Mesendoderm (in vitro differentiated cells): ENCODE measurements at regions not wholly inside any gene's neighbourhood (a gene's known extent, or its start where the extent isn't known, plus 50 kb on each side); places are given as distances from the start of the nearest gene placed in this dataset.

Experiments used
- DNase-seq: peaks from one replicate; pipeline ENCODE4 v3.0.0; 2013
- H2AK5ac ChIP-seq: 2 replicates; pipeline ENCODE4 v1.6.1; 2013; ENCODE audit warnings: low read length, inconsistent platforms
- H2BK120ac ChIP-seq: 2 replicates; pipeline ENCODE4 v1.6.1; 2013; ENCODE audit warnings: low read depth, mild to moderate bottlenecking, low read length, moderate library complexity, mixed read lengths
- H2BK15ac ChIP-seq: replicated peaks from 2 replicates; pipeline ENCODE4 v1.6.1; 2013; ENCODE audit warnings: low read depth, mild to moderate bottlenecking, moderate library complexity
- H2BK5ac ChIP-seq: 2 replicates; pipeline ENCODE4 v1.6.1; 2013; ENCODE audit warnings: low read length, inconsistent platforms
- H3K18ac ChIP-seq: 2 replicates; pipeline ENCODE4 v1.6.1; 2013; ENCODE audit warnings: mild to moderate bottlenecking, low read length, mixed read lengths
- H3K23ac ChIP-seq: one replicate; pipeline ENCODE4 v1.6.1; 2013; ENCODE audit warnings: low read length
- H3K27ac ChIP-seq: 2 replicates; pipeline ENCODE4 v1.5.1; 2013; ENCODE audit warnings: low read depth, mild to moderate bottlenecking, inconsistent platforms, low read length, moderate library complexity
- H3K27me3 ChIP-seq: 2 replicates; pipeline ENCODE4 v1.6.1; 2013; ENCODE audit warnings: low read length, control low read depth, mild to moderate bottlenecking, inconsistent platforms; ENCODE audit not compliant: insufficient read depth, poor library complexity
- H3K36me3 ChIP-seq: 2 replicates; pipeline ENCODE4 v1.6.1; 2013; ENCODE audit warnings: low read length, inconsistent platforms; ENCODE audit not compliant: control insufficient read depth, insufficient read depth
- H3K4ac ChIP-seq: one replicate; pipeline ENCODE4 v1.6.1; 2013; ENCODE audit warnings: low read depth, mild to moderate bottlenecking, low read length, moderate library complexity
- H3K4me1 ChIP-seq: 2 replicates; pipeline ENCODE4 v1.6.1; 2013; ENCODE audit warnings: low read depth, low read length, inconsistent platforms; ENCODE audit not compliant: control insufficient read depth
- H3K4me2 ChIP-seq: 2 replicates; pipeline ENCODE4 v1.6.1; 2013; ENCODE audit warnings: low read length
- H3K4me3 ChIP-seq: 2 replicates; pipeline ENCODE4 v1.5.1; 2013; ENCODE audit warnings: mild to moderate bottlenecking, low read length
- H3K56ac ChIP-seq: one replicate; pipeline ENCODE4 v1.6.1; 2013; ENCODE audit warnings: low read length
- H3K79me1 ChIP-seq: 2 replicates; pipeline ENCODE4 v1.6.1; 2013; ENCODE audit warnings: low read length, inconsistent platforms
- H3K79me2 ChIP-seq: 2 replicates; pipeline ENCODE4 v1.6.1; 2013; ENCODE audit warnings: mild to moderate bottlenecking, low read length; ENCODE audit not compliant: control insufficient read depth, insufficient read depth
- H3K9ac ChIP-seq: 2 replicates; pipeline ENCODE4 v1.6.1; 2013; ENCODE audit warnings: low read length, inconsistent platforms
- H4K5ac ChIP-seq: one replicate; pipeline ENCODE4 v1.6.1; 2013; ENCODE audit warnings: low read length
- H4K8ac ChIP-seq: one replicate; pipeline ENCODE4 v1.6.1; 2013; ENCODE audit warnings: low read depth, mild to moderate bottlenecking, control low read depth, low read length, moderate library complexity
- WGBS: extraction: QIAGEN DNeasy Blood & Tissue Kit; methylation state at CpG from one replicate; pipeline ENCODE4 v1.1.7; 2013; ENCODE audit warnings: low lambda C conversion rate, missing lambda C conversion rate; ENCODE audit not compliant: insufficient coverage; ENCODE audit errors: extremely low coverage; 5-methylcytosine and 5-hydroxymethylcytosine counted together

DNA sequence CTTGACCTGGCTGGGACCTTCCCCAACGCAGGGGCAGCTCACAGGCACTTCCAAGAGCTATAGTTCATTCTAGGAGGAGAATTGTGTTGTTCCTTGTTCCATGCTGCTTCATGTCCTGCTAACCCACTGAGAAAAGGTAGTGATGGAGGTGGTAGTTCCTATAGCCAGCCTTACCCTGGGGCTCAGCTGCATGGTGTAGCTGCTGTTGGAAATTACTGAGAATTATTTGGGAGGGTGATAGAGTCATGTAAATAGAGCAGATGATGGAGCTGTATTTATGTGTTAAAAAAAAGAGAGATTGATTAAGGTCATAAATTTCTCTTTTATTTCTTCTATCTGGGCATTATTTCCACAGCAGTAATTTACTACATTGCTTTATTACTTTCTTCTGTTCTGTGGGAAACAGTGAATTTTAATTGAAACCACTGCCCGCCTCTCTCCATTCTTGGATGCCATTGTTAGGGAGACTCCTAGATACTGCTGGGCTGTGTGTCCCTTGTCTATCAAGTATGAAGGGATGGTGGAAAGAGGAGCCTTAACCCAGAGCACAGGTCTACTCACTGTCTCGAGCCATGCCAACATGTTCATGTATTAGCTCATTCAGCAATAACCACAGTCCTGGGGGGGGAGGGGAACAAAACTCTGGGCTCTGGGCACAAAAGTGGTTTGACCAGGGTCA is 309.2 kb downstream of the FAT3 start:
- Histone ChIP-seq H3K56ac (no peak overlapping the region), H3K4me1 (no peaks in the 10 kb centered on the region), H4K5ac (no peak overlapping the region), H2BK5ac (no peak overlapping the region), H3K27ac (no peak overlapping the region), H3K9ac (no peak overlapping the region), H3K23ac (no peak overlapping the region), H2BK15ac (no peak overlapping the region), H3K36me3 (no peaks in the 10 kb centered on the region), H3K4ac (no peak overlapping the region), H3K4me3 (no peak overlapping the region), H3K18ac (no peak overlapping the region), H2BK120ac (no peak overlapping the region), H4K8ac (no peak overlapping the region), H3K4me2 (no peak overlapping the region), H3K79me2 (no peaks in the 10 kb centered on the region), H2AK5ac (no peak overlapping the region), H3K27me3 (no peaks in the 10 kb centered on the region), H3K79me1 (peaks cover 1% of the 10 kb centered on the region)
- no CpG with 5 or more reads among the region's 3 CpGs for WGBS
- DNase-seq: no peak

DNA sequence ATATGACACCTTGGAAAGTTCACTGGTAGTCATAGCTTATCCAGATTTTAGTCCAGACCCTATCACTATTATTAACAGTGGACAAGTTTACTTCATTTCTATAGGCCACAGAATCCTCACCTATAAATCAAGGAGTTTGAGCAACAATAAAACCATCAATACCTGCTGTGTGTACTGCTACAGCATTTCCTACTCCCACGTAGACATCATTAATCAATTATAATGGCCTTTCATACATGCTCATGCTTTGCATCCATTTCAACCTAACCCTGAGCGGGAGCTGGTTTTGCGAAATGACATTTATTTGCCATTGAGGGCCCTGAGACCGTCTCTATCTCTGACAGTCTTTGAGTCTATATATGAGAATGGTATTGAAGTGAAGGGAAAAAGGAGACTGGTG is 312.3 kb downstream of the FAT3 start:
- no peak overlapping the region for H2AK5ac ChIP-seq
- no peak overlapping the region for H3K18ac ChIP-seq
- H4K5ac ChIP-seq: no peak overlapping the region
- H2BK120ac ChIP-seq: no peak overlapping the region
- H3K36me3 ChIP-seq: no peaks in the 10 kb centered on the region
- H3K4me1 ChIP-seq: no peaks in the 10 kb centered on the region
- H4K8ac ChIP-seq: no peak overlapping the region
- H3K79me1 ChIP-seq: no peaks in the 10 kb centered on the region
- no peak overlapping the region for H3K27ac ChIP-seq
- H2BK15ac ChIP-seq: no peak overlapping the region
- H3K56ac ChIP-seq: no peak overlapping the region
- DNase-seq: no peak
- H3K4me3 ChIP-seq: no peak overlapping the region
- no peak overlapping the region for H2BK5ac ChIP-seq
- no peak overlapping the region for H3K4me2 ChIP-seq
- no peak overlapping the region for H3K4ac ChIP-seq
- no peak overlapping the region for H3K9ac ChIP-seq
- H3K23ac ChIP-seq: no peak overlapping the region
- no peaks in the 10 kb centered on the region for H3K79me2 ChIP-seq
- WGBS: no CpG with 5 or more reads among the region's 4 CpGs
- no peaks in the 10 kb centered on the region for H3K27me3 ChIP-seq

DNA sequence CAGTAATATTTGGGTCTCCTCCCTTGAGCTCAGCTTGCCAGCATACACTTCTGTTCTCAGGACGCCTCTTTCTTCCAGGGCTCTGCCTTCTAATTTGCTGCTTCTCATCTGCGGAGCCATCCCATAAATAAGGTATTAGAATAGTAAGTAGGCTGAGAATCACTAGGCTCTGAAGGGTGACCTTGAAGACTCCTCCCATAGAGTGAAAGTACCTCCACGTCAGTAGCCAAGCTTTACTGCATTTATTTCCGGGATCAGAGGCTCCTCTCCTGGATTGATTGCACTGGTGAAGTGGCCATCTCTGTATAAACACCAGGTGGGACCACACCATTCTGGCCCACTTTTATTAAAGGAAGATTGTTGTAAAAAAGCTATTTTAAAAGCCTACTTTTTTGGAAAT is 315.5 kb downstream of the FAT3 start:
- no CpG with 5 or more reads among the region's 4 CpGs for WGBS
- no peaks in the 10 kb centered on the region for H3K4me1 ChIP-seq
- no peak overlapping the region for H3K4me2 ChIP-seq
- H3K4ac ChIP-seq: no peak overlapping the region
- no peak overlapping the region for H2AK5ac ChIP-seq
- H3K36me3 ChIP-seq: no peaks in the 10 kb centered on the region
- no peak for DNase-seq
- no peak overlapping the region for H3K18ac ChIP-seq
- H3K27me3 ChIP-seq: no peaks in the 10 kb centered on the region
- H3K4me3 ChIP-seq: no peak overlapping the region
- no peak overlapping the region for H3K27ac ChIP-seq
- H3K79me2 ChIP-seq: no peaks in the 10 kb centered on the region
- no peak overlapping the region for H4K8ac ChIP-seq
- no peak overlapping the region for H4K5ac ChIP-seq
- no peak overlapping the region for H2BK5ac ChIP-seq
- H3K79me1 ChIP-seq: no peaks in the 10 kb centered on the region
- no peak overlapping the region for H3K56ac ChIP-seq
- no peak overlapping the region for H3K9ac ChIP-seq
- H2BK120ac ChIP-seq: no peak overlapping the region
- no peak overlapping the region for H2BK15ac ChIP-seq
- no peak overlapping the region for H3K23ac ChIP-seq

DNA sequence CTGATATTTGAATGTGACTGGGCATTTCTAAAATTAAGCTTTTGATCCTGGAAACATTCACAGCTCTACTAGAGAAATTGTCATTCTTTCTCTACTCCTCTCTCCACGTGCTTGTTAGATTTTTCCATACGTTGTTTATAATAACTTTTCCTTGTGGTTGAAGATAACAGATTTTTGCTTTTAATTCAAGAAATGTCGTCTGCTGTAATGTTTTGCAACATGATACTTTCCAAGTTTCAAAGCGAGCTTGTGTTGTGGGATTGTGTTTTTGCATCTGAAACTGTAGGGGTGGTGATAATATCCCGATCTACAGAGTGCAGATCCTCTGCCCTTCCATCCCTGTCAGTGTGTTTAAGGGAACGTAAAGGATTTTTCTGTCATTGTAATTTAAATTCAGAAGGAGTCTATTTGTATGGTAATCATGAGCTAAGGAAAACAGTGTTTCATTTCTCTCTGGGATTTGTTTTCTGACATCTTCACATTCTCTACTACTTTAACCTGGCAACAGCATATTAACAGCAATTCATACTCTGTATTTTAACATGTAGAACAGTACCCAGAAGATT is 321.4 kb downstream of the FAT3 start:
- no peak overlapping the region for H3K4me3 ChIP-seq
- WGBS: no CpG with 5 or more reads among the region's 6 CpGs

DNA sequence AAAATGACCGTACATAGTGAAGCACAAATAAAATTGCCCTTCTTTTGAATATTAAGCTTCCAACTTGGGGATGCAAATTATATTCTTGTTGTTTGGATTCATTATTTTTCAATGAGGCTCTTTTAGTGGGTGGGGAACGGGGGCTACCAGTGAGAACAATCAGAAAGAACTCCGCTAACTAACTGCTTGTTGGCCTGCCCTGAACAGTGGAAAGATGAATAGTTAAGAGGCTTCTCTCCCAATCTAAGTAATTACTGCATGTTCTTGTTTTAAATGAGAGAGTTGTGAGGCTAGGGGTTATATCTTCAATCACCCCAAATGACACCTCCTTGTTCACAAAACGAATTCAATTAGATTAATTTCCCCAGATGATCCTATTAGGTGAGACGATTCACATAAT is 322.0 kb downstream of the FAT3 start:
- Histone ChIP-seq H2AK5ac (no peak overlapping the region), H3K4me3 (no peak overlapping the region), H3K4ac (no peak overlapping the region), H3K79me2 (no peaks in the 10 kb centered on the region), H3K4me2 (no peak overlapping the region), H4K5ac (no peak overlapping the region), H2BK120ac (no peak overlapping the region), H2BK5ac (no peak overlapping the region), H3K36me3 (no peaks in the 10 kb centered on the region), H4K8ac (no peak overlapping the region), H3K27me3 (no peaks in the 10 kb centered on the region), H3K23ac (no peak overlapping the region), H3K79me1 (no peaks in the 10 kb centered on the region), H3K18ac (no peak overlapping the region), H3K4me1 (no peaks in the 10 kb centered on the region), H3K56ac (no peak overlapping the region), H3K9ac (no peak overlapping the region), H2BK15ac (no peak overlapping the region), H3K27ac (no peak overlapping the region)
- no peak for DNase-seq
- no CpG with 5 or more reads among the region's 5 CpGs for WGBS

More for the DNA sequence above, 321.4 kb downstream of the FAT3 start:
- H3K79me2 ChIP-seq: no peaks in the 10 kb centered on the region
- no peak overlapping the region for H2BK120ac ChIP-seq
- H3K4me1 ChIP-seq: no peaks in the 10 kb centered on the region
- no peaks in the 10 kb centered on the region for H3K27me3 ChIP-seq
- no peaks in the 10 kb centered on the region for H3K79me1 ChIP-seq
- DNase-seq: no peak
- H3K36me3 ChIP-seq: no peaks in the 10 kb centered on the region
- no peak overlapping the region for H3K23ac ChIP-seq
- H2BK5ac ChIP-seq: no peak overlapping the region
- H3K4ac ChIP-seq: no peak overlapping the region
- H4K8ac ChIP-seq: no peak overlapping the region
- no peak overlapping the region for H3K9ac ChIP-seq
- no peak overlapping the region for H2AK5ac ChIP-seq
- H3K18ac ChIP-seq: no peak overlapping the region
- H3K27ac ChIP-seq: no peak overlapping the region
- H2BK15ac ChIP-seq: no peak overlapping the region
- H3K4me2 ChIP-seq: no peak overlapping the region
- H4K5ac ChIP-seq: no peak overlapping the region
- no peak overlapping the region for H3K56ac ChIP-seq

DNA sequence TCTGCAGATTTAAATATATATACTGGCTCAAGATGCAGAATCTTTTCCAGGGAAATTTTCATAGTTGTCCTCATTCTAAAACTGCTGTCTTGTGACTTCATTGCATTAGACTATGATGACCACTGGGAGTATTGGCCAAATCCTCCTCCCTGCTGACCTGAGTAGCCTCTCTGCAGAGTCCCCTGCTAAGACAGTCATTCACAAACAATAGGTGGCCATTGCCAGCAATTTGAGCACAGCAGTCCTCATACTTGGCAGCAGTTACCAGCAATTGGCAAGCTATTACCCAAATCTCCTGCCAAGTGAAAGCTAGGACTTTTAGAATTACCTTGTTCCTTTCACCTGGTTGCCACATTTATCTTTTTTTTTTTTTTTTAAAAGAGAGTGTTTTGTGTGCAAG is 325.8 kb downstream of the FAT3 start:
- H3K23ac ChIP-seq: no peak overlapping the region
- no peak overlapping the region for H3K4me3 ChIP-seq
- H3K27me3 ChIP-seq: no peaks in the 10 kb centered on the region
- H3K56ac ChIP-seq: no peak overlapping the region
- no peak overlapping the region for H2AK5ac ChIP-seq
- H2BK15ac ChIP-seq: no peak overlapping the region
- H3K4ac ChIP-seq: no peak overlapping the region
- H4K5ac ChIP-seq: no peak overlapping the region
- no peaks in the 10 kb centered on the region for H3K36me3 ChIP-seq
- no peak overlapping the region for H4K8ac ChIP-seq
- H3K18ac ChIP-seq: no peak overlapping the region
- H3K4me2 ChIP-seq: no peak overlapping the region
- no peaks in the 10 kb centered on the region for H3K79me2 ChIP-seq
- DNase-seq: peak; percentile 70
- no peak overlapping the region for H3K27ac ChIP-seq
- no peak overlapping the region for H3K9ac ChIP-seq
- H2BK120ac ChIP-seq: no peak overlapping the region
- H2BK5ac ChIP-seq: no peak overlapping the region
- no peaks in the 10 kb centered on the region for H3K4me1 ChIP-seq
- H3K79me1 ChIP-seq: no peaks in the 10 kb centered on the region
